ENCODE measurements at regions not wholly inside any gene's neighbourhood (a gene's known extent, or its start where the extent isn't known, plus 50 kb on each side); places are given as distances from the start of the nearest gene placed in this dataset.
"Not testable (repeated sequence)": the region's sequence is repeated elsewhere in the genome, so short reads cannot be mapped to it uniquely, and the experiment has no call there.

DNA sequence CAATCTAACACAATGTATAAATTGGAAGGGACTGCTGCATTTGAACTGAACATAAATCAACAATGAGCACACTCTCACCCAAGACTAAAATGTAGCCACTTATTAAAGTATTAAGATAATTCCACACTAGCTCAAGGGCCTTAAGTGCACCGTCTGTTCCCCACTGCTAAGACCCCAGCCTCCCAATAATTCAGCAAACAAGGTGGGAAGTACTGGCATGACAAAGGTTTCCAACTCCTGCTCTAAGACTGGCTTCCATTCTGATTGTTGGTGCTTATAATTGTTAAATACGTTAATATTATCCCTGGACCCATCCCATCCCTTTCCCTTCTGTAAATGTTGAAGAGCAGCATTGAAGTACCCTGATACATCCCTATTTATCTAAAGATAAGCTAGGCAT, 636.7 kb downstream of the NR2F1-AS1 start:
- H3K27ac ChIP-seq = no peak overlapping the region

GRCh38 chr5:92942762-92943161, 638.3 kb downstream of the NR2F1-AS1 start:
- Histone ChIP-seq H3K4me3 (no peak overlapping the region), H3K27ac (no peak overlapping the region), H3K27me3 (ENCODE audit: low read depth) (no peaks in the 10 kb centered on the region), H3K36me3 (no peaks in the 10 kb centered on the region), H3K4me1 (no peaks in the 10 kb centered on the region), H3K9me3 (no peaks in the 10 kb centered on the region)
- DNase-seq = no peak
- TF ChIP-seq, protein P1, sequence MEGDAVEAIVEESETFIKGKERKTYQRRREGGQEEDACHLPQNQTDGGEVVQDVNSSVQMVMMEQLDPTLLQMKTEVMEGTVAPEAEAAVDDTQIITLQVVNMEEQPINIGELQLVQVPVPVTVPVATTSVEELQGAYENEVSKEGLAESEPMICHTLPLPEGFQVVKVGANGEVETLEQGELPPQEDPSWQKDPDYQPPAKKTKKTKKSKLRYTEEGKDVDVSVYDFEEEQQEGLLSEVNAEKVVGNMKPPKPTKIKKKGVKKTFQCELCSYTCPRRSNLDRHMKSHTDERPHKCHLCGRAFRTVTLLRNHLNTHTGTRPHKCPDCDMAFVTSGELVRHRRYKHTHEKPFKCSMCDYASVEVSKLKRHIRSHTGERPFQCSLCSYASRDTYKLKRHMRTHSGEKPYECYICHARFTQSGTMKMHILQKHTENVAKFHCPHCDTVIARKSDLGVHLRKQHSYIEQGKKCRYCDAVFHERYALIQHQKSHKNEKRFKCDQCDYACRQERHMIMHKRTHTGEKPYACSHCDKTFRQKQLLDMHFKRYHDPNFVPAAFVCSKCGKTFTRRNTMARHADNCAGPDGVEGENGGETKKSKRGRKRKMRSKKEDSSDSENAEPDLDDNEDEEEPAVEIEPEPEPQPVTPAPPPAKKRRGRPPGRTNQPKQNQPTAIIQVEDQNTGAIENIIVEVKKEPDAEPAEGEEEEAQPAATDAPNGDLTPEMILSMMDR (IDR thresholded peaks at IDR 0.05) = no peak
- ATAC-seq = no peak
- intact Hi-C loops (cut with DNase I) = no loop called here

More for the DNA sequence above, 636.7 kb downstream of the NR2F1-AS1 start:
- H3K36me3 ChIP-seq = no peaks in the 10 kb centered on the region
- peaks cover 9% of the 10 kb centered on the region for H3K9me3 ChIP-seq
- intact Hi-C loops (cut with DNase I) = no loop called here
- TF ChIP-seq, protein P1 (IDR thresholded peaks at IDR 0.05) = no peak
- ATAC-seq = no peak
- no peaks in the 10 kb centered on the region for H3K4me1 ChIP-seq
- H3K4me3 ChIP-seq = no peak overlapping the region
- DNase-seq = no peak
- no peaks in the 10 kb centered on the region for H3K27me3 ChIP-seq (ENCODE audit: low read depth)

DNA sequence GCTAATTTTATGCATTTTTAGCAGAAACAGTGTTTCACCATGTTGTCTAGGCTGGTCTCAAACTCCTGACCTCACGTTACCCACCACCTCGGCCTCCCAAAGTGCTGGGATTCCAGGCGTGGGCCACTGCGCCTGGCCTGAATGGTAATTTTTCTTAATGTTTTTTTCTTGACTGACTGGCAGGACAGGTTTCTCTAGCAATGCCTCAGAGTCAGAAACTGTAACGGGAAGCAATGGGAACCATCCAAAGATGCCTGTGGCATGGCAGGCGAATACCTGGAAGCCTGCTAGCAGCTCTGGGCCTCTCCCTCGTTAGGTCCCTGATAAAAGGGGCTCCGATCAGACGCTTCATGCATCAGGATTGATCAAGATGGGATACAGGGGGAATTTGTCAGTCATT, 639.2 kb downstream of the NR2F1-AS1 start:
- no peaks in the 10 kb centered on the region for H3K27me3 ChIP-seq (ENCODE audit: low read depth)
- TF ChIP-seq, protein P1 (IDR thresholded peaks at IDR 0.05) = no peak
- no peak for DNase-seq
- no peaks in the 10 kb centered on the region for H3K4me1 ChIP-seq
- no peak overlapping the region for H3K27ac ChIP-seq
- no peak overlapping the region for H3K4me3 ChIP-seq
- no peak for ATAC-seq
- H3K36me3 ChIP-seq = no peaks in the 10 kb centered on the region
- H3K9me3 ChIP-seq = no peaks in the 10 kb centered on the region
- intact Hi-C loops (cut with DNase I) = no loop called here

DNA sequence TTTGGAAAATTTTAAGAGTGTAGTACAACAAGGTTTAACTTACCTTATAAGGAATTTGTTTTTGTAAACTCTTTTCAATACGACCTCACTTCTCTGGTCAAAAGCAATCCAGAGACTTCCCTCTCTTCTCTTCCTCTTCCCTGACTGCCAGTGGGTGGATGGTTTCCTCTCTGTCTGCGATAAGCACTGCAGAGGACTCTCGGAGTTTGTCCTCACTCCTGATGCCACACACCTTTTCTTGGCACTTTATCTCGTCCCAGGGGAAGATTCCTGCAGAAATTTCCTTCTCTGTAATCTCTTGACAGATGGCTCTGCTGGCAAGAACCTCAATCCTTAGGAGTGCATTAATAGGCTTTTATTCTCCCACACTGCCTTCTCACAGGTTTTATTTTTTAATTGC, 641.6 kb downstream of the NR2F1-AS1 start:
- Histone ChIP-seq H3K36me3 (no peaks in the 10 kb centered on the region), H3K27me3 (ENCODE audit: low read depth) (no peaks in the 10 kb centered on the region), H3K4me3 (no peak overlapping the region), H3K4me1 (no peaks in the 10 kb centered on the region), H3K27ac (no peak overlapping the region), H3K9me3 (no peaks in the 10 kb centered on the region)
- ATAC-seq (no peak), DNase-seq (no peak)
- TF ChIP-seq, protein P1 (IDR thresholded peaks at IDR 0.05) = no peak
- intact Hi-C loops (cut with DNase I) = no loop called here

GRCh38 chr5:92937396-92937795, 643.6 kb downstream of the NR2F1-AS1 start:
- DNase-seq; H3K36me3 ChIP-seq; intact Hi-C loops (cut with DNase I): not testable (repeated sequence)

GRCh38 chr5:92930057-92930456, 651.0 kb downstream of the NR2F1-AS1 start:
- intact Hi-C loops (cut with DNase I) = no loop called here
- no peaks in the 10 kb centered on the region for H3K27me3 ChIP-seq (ENCODE audit: low read depth)
- H3K4me3 ChIP-seq = no peak overlapping the region
- TF ChIP-seq, protein P1 (IDR thresholded peaks at IDR 0.05) = no peak
- H3K9me3 ChIP-seq = no peaks in the 10 kb centered on the region
- no peaks in the 10 kb centered on the region for H3K36me3 ChIP-seq
- no peak overlapping the region for H3K27ac ChIP-seq
- no peaks in the 10 kb centered on the region for H3K4me1 ChIP-seq
- DNase-seq (no peak), ATAC-seq (no peak)

More at GRCh38 chr5:92937396-92937795, 643.6 kb downstream of the NR2F1-AS1 start:
- H3K4me1 ChIP-seq; H3K27ac ChIP-seq; H3K27me3 ChIP-seq (ENCODE audit: low read depth); H3K9me3 ChIP-seq; H3K4me3 ChIP-seq; ATAC-seq: not testable (repeated sequence)

Measured in lower lobe of right lung (tissue), 2 donors.